ENCODE measurements at regions not wholly inside any gene's neighbourhood (a gene's known extent, or its start where the extent isn't known, plus 50 kb on each side); places are given as distances from the start of the nearest gene placed in this dataset.

- peaks cover 2% of the 10 kb centered on the region; the same call in 1 of the 2 replicates for H3K27me3 Mint-ChIP-seq (ENCODE audit: low read depth)
- CTCF ChIA-PET, result no interaction called here
- POLR2A ChIA-PET, result no interaction called here
- H3K36me3 Mint-ChIP-seq, result no peaks in the 10 kb centered on the region
- ATAC-seq (no peak), DNase-seq (ENCODE audit: low spot score) (no peak)
- no peaks in the 10 kb centered on the region for H3K9me3 Mint-ChIP-seq
- no peak overlapping the region for H3K4me3 Mint-ChIP-seq
- peaks cover 9% of the 10 kb centered on the region for H3K4me1 Mint-ChIP-seq
- TF ChIP-seq, protein P1, sequence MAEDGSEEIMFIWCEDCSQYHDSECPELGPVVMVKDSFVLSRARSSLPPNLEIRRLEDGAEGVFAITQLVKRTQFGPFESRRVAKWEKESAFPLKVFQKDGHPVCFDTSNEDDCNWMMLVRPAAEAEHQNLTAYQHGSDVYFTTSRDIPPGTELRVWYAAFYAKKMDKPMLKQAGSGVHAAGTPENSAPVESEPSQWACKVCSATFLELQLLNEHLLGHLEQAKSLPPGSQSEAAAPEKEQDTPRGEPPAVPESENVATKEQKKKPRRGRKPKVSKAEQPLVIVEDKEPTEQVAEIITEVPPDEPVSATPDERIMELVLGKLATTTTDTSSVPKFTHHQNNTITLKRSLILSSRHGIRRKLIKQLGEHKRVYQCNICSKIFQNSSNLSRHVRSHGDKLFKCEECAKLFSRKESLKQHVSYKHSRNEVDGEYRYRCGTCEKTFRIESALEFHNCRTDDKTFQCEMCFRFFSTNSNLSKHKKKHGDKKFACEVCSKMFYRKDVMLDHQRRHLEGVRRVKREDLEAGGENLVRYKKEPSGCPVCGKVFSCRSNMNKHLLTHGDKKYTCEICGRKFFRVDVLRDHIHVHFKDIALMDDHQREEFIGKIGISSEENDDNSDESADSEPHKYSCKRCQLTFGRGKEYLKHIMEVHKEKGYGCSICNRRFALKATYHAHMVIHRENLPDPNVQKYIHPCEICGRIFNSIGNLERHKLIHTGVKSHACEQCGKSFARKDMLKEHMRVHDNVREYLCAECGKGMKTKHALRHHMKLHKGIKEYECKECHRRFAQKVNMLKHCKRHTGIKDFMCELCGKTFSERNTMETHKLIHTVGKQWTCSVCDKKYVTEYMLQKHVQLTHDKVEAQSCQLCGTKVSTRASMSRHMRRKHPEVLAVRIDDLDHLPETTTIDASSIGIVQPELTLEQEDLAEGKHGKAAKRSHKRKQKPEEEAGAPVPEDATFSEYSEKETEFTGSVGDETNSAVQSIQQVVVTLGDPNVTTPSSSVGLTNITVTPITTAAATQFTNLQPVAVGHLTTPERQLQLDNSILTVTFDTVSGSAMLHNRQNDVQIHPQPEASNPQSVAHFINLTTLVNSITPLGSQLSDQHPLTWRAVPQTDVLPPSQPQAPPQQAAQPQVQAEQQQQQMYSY (CRISPR knock-in tag; IDR thresholded peaks at IDR 0.05), result no peak
- no peak for TF ChIP-seq PREB (CRISPR knock-in tag; IDR thresholded peaks at IDR 0.05; ENCODE audit: borderline replicate concordance)
- no peak for TF ChIP-seq MXD4 (CRISPR knock-in tag; IDR thresholded peaks at IDR 0.05; ENCODE audit: borderline replicate concordance)
- TF ChIP-seq ZNF121 (CRISPR knock-in tag; IDR thresholded peaks at IDR 0.05), result no peak
- no peak for TF ChIP-seq GRHL2 (CRISPR knock-in tag; IDR thresholded peaks at IDR 0.05; ENCODE audit: insufficient replicate concordance, severe bottlenecking)
- no peak for TF ChIP-seq NFE2L1 (CRISPR knock-in tag; IDR thresholded peaks at IDR 0.05)
- TF ChIP-seq ATF3 (CRISPR knock-in tag; conservative IDR thresholded peaks at IDR 0.05), result no peak
- TF ChIP-seq ZNF317 (CRISPR knock-in tag; IDR thresholded peaks at IDR 0.05; ENCODE audit: borderline replicate concordance, low read depth), result no peak
- no peak for TF ChIP-seq GTF2I (CRISPR knock-in tag; conservative IDR thresholded peaks at IDR 0.05)
- no peak for TF ChIP-seq ZNF138 (CRISPR knock-in tag; conservative IDR thresholded peaks at IDR 0.05)
- TF ChIP-seq NR3C1 (CRISPR knock-in tag; conservative IDR thresholded peaks at IDR 0.05; ENCODE audit: low read depth), result no peak
- TF ChIP-seq, protein P2, sequence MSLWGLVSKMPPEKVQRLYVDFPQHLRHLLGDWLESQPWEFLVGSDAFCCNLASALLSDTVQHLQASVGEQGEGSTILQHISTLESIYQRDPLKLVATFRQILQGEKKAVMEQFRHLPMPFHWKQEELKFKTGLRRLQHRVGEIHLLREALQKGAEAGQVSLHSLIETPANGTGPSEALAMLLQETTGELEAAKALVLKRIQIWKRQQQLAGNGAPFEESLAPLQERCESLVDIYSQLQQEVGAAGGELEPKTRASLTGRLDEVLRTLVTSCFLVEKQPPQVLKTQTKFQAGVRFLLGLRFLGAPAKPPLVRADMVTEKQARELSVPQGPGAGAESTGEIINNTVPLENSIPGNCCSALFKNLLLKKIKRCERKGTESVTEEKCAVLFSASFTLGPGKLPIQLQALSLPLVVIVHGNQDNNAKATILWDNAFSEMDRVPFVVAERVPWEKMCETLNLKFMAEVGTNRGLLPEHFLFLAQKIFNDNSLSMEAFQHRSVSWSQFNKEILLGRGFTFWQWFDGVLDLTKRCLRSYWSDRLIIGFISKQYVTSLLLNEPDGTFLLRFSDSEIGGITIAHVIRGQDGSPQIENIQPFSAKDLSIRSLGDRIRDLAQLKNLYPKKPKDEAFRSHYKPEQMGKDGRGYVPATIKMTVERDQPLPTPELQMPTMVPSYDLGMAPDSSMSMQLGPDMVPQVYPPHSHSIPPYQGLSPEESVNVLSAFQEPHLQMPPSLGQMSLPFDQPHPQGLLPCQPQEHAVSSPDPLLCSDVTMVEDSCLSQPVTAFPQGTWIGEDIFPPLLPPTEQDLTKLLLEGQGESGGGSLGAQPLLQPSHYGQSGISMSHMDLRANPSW (CRISPR knock-in tag; conservative IDR thresholded peaks at IDR 0.05; ENCODE audit: low read depth), result no peak
- TF ChIP-seq TP53 (CRISPR knock-in tag; IDR thresholded peaks at IDR 0.05), result no peak
- TF ChIP-seq SMAD4 (CRISPR knock-in tag; IDR thresholded peaks at IDR 0.05), result no peak
- no peak for TF ChIP-seq ZNF423 (CRISPR knock-in tag; IDR thresholded peaks at IDR 0.05)
- TF ChIP-seq, protein P3, sequence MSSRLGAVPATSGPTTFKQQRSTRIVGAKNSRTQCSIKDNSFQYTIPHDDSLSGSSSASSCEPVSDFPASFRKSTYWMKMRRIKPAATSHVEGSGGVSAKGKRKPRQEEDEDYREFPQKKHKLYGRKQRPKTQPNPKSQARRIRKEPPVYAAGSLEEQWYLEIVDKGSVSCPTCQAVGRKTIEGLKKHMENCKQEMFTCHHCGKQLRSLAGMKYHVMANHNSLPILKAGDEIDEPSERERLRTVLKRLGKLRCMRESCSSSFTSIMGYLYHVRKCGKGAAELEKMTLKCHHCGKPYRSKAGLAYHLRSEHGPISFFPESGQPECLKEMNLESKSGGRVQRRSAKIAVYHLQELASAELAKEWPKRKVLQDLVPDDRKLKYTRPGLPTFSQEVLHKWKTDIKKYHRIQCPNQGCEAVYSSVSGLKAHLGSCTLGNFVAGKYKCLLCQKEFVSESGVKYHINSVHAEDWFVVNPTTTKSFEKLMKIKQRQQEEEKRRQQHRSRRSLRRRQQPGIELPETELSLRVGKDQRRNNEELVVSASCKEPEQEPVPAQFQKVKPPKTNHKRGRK (CRISPR knock-in tag; IDR thresholded peaks at IDR 0.05; ENCODE audit: borderline replicate concordance), result no peak
- no peak overlapping the region for H3K27ac Mint-ChIP-seq
Observed at GRCh38 chr2:219906114-219907010, 278.9 kb downstream of the SLC4A3 start.

Measured in WTC11 (cell line).